Tibial artery (tissue), 4 donors: ENCODE measurements at regions not wholly inside any gene's neighbourhood (a gene's known extent, or its start where the extent isn't known, plus 50 kb on each side); places are given as distances from the start of the nearest gene placed in this dataset.
A peak's percentile ranks its signal among the peaks of the same experiment; 100 is the strongest.

ENCODE experiments used
- DNase-seq, 2 donors: peaks; one replicate each; pipeline ENCODE4 v3.0.0-alpha.2; 2019
- H3K27ac ChIP-seq, 2 donors: fragments of 200-600 bp; sonication (generic) in 1 of 2; 1 replicate in 1 of 2; 2 replicates in 1 of 2; pipeline ENCODE4 v1.5.1; 2018 to 2019; ENCODE audit warnings: mild to moderate bottlenecking in 1 of 2
- H3K27me3 ChIP-seq, 2 donors: fragments of 200-600 bp; sonication (generic) in 1 of 2; one replicate each; pipeline versions ENCODE4 v1.5.1 to v1.6.0; 2016 to 2019
- H3K36me3 ChIP-seq, 3 donors: fragments of 200-600 bp; sonication (generic) in 2 of 3; one replicate each; pipeline ENCODE4 v1.5.1; 2016 to 2019; ENCODE audit warnings: mild to moderate bottlenecking in 2 of 3
- H3K4me1 ChIP-seq, 4 donors: fragments of 200-600 bp; sonication (generic) in 2 of 4; 1 replicate in 3 of 4; 2 replicates in 1 of 4; pipeline ENCODE4 v1.5.1; 2016 to 2019
- H3K4me3 ChIP-seq, 2 donors: fragments of 200-600 bp; sonication (generic) in 1 of 2; 1 replicate in 1 of 2; 2 replicates in 1 of 2; pipeline ENCODE4 v1.5.1; 2018 to 2019; ENCODE audit warnings: mild to moderate bottlenecking in 2 of 2
- H3K9me3 ChIP-seq, 3 donors: fragments of 200-600 bp; sonication (generic) in 1 of 3; one replicate each; pipeline ENCODE4 v1.5.1; 2016 to 2019
- CTCF ChIP-seq, 2 experiments: fragments of 200-600 bp in 1 of 2; fragments of 450-650 bp in 1 of 2; IDR thresholded peaks; one replicate each; pipeline ENCODE4 v1.5.1; 2017 to 2019; ENCODE audit warnings: antibody characterized with exemption in 2 of 2, mild to moderate bottlenecking in 1 of 2, moderate library complexity in 1 of 2
- intact Hi-C: fragments of 100-400 bp; cut with DNase I; formaldehyde crosslinking; loops from one replicate; pipeline ENCODE4 v1.15.0; 2023; ENCODE audit warnings: low total_unique reads

GRCh38 chr3:66154444-66154861 lies 66.3 kb upstream of the SLC25A26 start:
- Histone ChIP-seq H3K27ac (peak overlapping the region; percentile 55 to 64), H3K4me3 (peak overlapping the region; percentile 45 to 50), H3K4me1 (peaks cover 0 to 23% (median 9%) of the 10 kb centered on the region in 4 donors), H3K27me3 (no peaks in the 10 kb centered on the region), H3K9me3 (no peaks in the 10 kb centered on the region), H3K36me3 (no peaks in the 10 kb centered on the region)
- DNase-seq = no peak
- TF ChIP-seq CTCF (IDR thresholded peaks at IDR 0.05) = no peak
- intact Hi-C loops = no loop called here

GRCh38 chr3:66153481-66154443 lies 67.0 kb upstream of the SLC25A26 start:
- H3K27ac ChIP-seq = peak overlapping the region; percentile 55 to 64
- no peaks in the 10 kb centered on the region for H3K9me3 ChIP-seq
- no peaks in the 10 kb centered on the region for H3K27me3 ChIP-seq
- no peak for DNase-seq
- intact Hi-C loops = no loop called here
- H3K36me3 ChIP-seq = no peaks in the 10 kb centered on the region
- TF ChIP-seq CTCF (IDR thresholded peaks at IDR 0.05) = no peak
- H3K4me1 ChIP-seq = peaks cover 0 to 23% (median 9%) of the 10 kb centered on the region in 4 donors
- H3K4me3 ChIP-seq = peak overlapping the region; percentile 45 to 50

- intact Hi-C loops = no loop called here
- Histone ChIP-seq H3K27me3 (no peaks in the 10 kb centered on the region), H3K4me1 (peaks cover 0 to 23% (median 9%) of the 10 kb centered on the region in 4 donors), H3K27ac (no peak overlapping the region), H3K36me3 (no peaks in the 10 kb centered on the region), H3K4me3 (no peak overlapping the region), H3K9me3 (no peaks in the 10 kb centered on the region)
- TF ChIP-seq CTCF (IDR thresholded peaks at IDR 0.05) = no peak
- no peak for DNase-seq
Measured at GRCh38 chr3:66152336-66152735, 68.5 kb upstream of the SLC25A26 start.

- no peak overlapping the region for H3K4me3 ChIP-seq
- H3K27me3 ChIP-seq = no peaks in the 10 kb centered on the region
- H3K36me3 ChIP-seq = no peaks in the 10 kb centered on the region
- no peak overlapping the region for H3K27ac ChIP-seq
- DNase-seq = no peak
- no peak for TF ChIP-seq CTCF (IDR thresholded peaks at IDR 0.05)
- no peaks in the 10 kb centered on the region for H3K9me3 ChIP-seq
- H3K4me1 ChIP-seq = peaks cover 0 to 23% (median 9%) of the 10 kb centered on the region in 4 donors
- intact Hi-C loops = no loop called here
Measured at GRCh38 chr3:66150977-66151376, 69.8 kb upstream of the SLC25A26 start.

GRCh38 chr3:66149269-66149668 lies 71.5 kb upstream of the SLC25A26 start:
- no peaks in the 10 kb centered on the region for H3K27me3 ChIP-seq
- H3K9me3 ChIP-seq = no peaks in the 10 kb centered on the region
- DNase-seq = no peak
- no peak overlapping the region for H3K27ac ChIP-seq
- no peak overlapping the region for H3K4me3 ChIP-seq
- no peaks in the 10 kb centered on the region for H3K36me3 ChIP-seq
- no peak for TF ChIP-seq CTCF (IDR thresholded peaks at IDR 0.05)
- intact Hi-C loops = no loop called here
- H3K4me1 ChIP-seq = peaks cover 0 to 9% (median 0%) of the 10 kb centered on the region in 4 donors
